Nephron (organoid): ENCODE measurements at regions not wholly inside any gene's neighbourhood (a gene's known extent, or its start where the extent isn't known, plus 50 kb on each side); places are given as distances from the start of the nearest gene placed in this dataset.

Experiments used
- H3K27ac Mint-ChIP-seq, 3 experiments: 2 replicates each; pipeline ENCODE4 v1.8.0; 2020; ENCODE audit warnings: mixed read lengths in 3 of 3, mild to moderate bottlenecking in 2 of 3, moderate library complexity in 1 of 3
- H3K27me3 Mint-ChIP-seq: 2 replicates; pipeline ENCODE4 v1.8.0; 2021; ENCODE audit warnings: low read depth, mild to moderate bottlenecking, moderate library complexity, mixed read lengths
- H3K36me3 Mint-ChIP-seq: 2 replicates; pipeline ENCODE4 v1.8.0; 2020; ENCODE audit warnings: low read depth, mixed read lengths
- H3K4me1 Mint-ChIP-seq: 2 replicates; pipeline ENCODE4 v1.8.0; 2020; ENCODE audit warnings: mixed read lengths
- H3K4me3 Mint-ChIP-seq, 3 experiments: 2 replicates each; pipeline ENCODE4 v1.8.0; 2020; ENCODE audit warnings: mild to moderate bottlenecking in 3 of 3, mixed read lengths in 3 of 3, moderate library complexity in 2 of 3
- H3K9me3 Mint-ChIP-seq: 2 replicates; pipeline ENCODE4 v1.8.0; 2020; ENCODE audit warnings: mixed read lengths
- TF ChIP-seq, protein P1 (sequence below), 3 experiments: fragments of 200-600 bp; sonication (generic); IDR thresholded peaks; one replicate each; pipeline ENCODE4 v1.5.0; 2021; ENCODE audit warnings: antibody characterized with exemption in 3 of 3; ENCODE audit not compliant: unreplicated experiment in 3 of 3

DNA sequence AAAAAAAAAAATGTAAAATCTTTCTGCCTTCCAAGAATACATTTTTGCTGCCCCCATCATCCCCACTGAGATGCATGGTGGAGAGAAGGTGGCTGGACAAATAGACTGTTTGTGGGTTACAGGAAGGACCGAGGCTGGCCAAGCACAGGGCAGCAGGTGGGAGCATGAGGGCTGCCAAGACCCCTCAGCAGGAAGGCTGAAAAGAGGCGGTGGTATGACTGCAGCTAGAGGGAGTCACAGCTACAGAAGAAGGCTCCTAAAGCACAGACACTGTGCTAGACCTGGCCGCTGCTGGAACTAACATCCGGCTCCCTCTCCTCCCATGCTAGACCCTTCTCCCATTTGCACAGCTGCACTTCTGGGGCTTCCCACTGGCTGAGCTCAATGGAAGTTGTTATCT is 289.6 kb downstream of the TCERG1L start:
- H3K27me3 Mint-ChIP-seq = peaks cover 53% of the 10 kb centered on the region
- TF ChIP-seq, protein P1, sequence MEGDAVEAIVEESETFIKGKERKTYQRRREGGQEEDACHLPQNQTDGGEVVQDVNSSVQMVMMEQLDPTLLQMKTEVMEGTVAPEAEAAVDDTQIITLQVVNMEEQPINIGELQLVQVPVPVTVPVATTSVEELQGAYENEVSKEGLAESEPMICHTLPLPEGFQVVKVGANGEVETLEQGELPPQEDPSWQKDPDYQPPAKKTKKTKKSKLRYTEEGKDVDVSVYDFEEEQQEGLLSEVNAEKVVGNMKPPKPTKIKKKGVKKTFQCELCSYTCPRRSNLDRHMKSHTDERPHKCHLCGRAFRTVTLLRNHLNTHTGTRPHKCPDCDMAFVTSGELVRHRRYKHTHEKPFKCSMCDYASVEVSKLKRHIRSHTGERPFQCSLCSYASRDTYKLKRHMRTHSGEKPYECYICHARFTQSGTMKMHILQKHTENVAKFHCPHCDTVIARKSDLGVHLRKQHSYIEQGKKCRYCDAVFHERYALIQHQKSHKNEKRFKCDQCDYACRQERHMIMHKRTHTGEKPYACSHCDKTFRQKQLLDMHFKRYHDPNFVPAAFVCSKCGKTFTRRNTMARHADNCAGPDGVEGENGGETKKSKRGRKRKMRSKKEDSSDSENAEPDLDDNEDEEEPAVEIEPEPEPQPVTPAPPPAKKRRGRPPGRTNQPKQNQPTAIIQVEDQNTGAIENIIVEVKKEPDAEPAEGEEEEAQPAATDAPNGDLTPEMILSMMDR (IDR thresholded peaks at IDR 0.05; ENCODE audit: unreplicated experiment in 3 of 3) = no peak
- H3K4me3 Mint-ChIP-seq = no peak overlapping the region
- H3K27ac Mint-ChIP-seq = no peak overlapping the region
- no peaks in the 10 kb centered on the region for H3K36me3 Mint-ChIP-seq
- H3K9me3 Mint-ChIP-seq = peaks cover 2% of the 10 kb centered on the region
- no peaks in the 10 kb centered on the region for H3K4me1 Mint-ChIP-seq

DNA sequence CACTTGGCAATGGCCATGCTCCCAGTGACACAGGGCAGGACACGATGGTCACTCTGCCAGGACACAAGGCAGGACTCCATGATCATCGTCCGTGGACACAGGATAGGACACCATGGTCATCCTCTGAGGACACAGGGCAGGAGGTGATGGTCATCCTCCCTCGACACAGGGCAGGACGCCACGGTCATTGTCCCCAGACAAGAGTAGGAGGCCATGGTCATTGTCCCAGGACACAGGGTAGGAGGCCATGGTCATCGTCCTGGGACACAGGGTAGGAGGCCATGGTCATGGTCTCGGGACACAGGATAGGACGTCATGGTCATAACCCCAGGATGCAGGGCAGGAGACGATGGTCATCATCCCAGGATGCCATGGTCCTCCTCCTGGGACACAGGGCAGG is 289.2 kb downstream of the TCERG1L start:
- Mint-ChIP-seq H3K27me3 (peaks cover 51% of the 10 kb centered on the region), H3K4me3 (no peak overlapping the region), H3K36me3 (no peaks in the 10 kb centered on the region), H3K9me3 (peaks cover 2% of the 10 kb centered on the region), H3K27ac (no peak overlapping the region), H3K4me1 (no peaks in the 10 kb centered on the region)
- TF ChIP-seq, protein P1 (IDR thresholded peaks at IDR 0.05; ENCODE audit: unreplicated experiment in 3 of 3) = no peak

DNA sequence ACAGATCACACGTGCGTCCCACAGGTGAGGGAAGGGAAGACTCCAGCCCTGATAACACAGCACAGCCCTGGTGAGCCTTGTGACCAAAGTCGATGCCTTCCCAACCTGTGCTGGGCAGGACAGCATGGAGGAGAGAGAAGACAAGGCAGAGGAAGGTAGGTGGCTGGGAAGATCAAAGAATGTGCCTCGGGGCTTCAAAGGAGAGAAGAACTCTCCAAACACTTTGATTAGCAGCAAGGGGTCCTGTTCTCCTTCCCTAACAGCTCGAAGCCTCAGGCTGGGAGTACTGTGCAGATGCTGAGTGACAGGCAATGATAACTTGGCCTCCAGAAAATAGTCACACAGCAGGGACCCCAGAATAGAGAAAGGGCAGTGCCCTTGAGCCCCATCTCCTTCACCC is 288.5 kb downstream of the TCERG1L start:
- H3K9me3 Mint-ChIP-seq = peaks cover 2% of the 10 kb centered on the region
- H3K27me3 Mint-ChIP-seq = peaks cover 53% of the 10 kb centered on the region
- no peak overlapping the region for H3K4me3 Mint-ChIP-seq
- no peaks in the 10 kb centered on the region for H3K4me1 Mint-ChIP-seq
- no peaks in the 10 kb centered on the region for H3K36me3 Mint-ChIP-seq
- TF ChIP-seq, protein P1 (IDR thresholded peaks at IDR 0.05; ENCODE audit: unreplicated experiment in 3 of 3) = no peak
- no peak overlapping the region for H3K27ac Mint-ChIP-seq

DNA sequence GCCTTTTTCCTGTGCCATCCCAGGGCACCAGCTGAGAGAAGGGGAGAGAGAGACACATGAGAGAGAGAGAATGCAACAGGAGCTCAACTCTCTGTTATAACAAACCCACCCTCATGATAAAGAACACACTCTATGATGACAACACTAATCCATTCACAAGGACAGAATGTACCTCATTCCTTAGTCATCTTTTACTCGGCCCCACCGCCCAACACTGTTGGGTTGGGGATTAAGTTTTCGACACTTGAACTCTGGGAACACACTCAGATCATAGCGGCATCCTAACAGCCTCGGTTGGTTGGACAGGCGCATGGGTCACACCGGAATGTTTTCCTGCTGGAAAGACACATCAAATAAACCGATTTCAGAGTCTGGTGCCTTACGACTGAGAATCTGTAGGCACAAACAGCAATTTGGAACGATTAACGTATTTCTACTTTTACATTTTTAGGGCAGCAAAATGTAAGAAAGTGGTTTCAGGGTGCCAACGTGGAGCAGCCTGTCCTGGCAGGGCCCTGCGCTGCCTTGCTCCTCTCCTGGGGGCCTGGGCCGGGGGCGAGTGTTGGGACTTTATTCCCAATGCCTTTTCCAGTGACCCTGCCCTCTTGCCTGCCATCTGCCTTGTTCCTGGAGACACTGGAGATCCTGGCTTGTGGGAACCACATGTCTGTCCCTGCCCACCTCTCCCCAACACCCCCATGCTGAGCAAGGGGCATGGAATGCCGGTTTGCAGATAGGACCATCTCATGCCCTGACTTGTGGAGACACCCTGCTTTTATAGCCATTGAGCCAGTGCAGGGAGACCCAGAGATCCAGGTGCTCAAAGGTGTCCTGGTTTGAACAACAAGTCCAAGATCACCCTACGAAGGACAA is 287.0 kb downstream of the TCERG1L start:
- peaks cover 43% of the 10 kb centered on the region for H3K27me3 Mint-ChIP-seq
- no peak overlapping the region for H3K27ac Mint-ChIP-seq
- no peaks in the 10 kb centered on the region for H3K4me1 Mint-ChIP-seq
- TF ChIP-seq, protein P1 (IDR thresholded peaks at IDR 0.05; ENCODE audit: unreplicated experiment in 3 of 3) = no peak
- H3K4me3 Mint-ChIP-seq = no peak overlapping the region
- peaks cover 2% of the 10 kb centered on the region for H3K9me3 Mint-ChIP-seq
- no peaks in the 10 kb centered on the region for H3K36me3 Mint-ChIP-seq

DNA sequence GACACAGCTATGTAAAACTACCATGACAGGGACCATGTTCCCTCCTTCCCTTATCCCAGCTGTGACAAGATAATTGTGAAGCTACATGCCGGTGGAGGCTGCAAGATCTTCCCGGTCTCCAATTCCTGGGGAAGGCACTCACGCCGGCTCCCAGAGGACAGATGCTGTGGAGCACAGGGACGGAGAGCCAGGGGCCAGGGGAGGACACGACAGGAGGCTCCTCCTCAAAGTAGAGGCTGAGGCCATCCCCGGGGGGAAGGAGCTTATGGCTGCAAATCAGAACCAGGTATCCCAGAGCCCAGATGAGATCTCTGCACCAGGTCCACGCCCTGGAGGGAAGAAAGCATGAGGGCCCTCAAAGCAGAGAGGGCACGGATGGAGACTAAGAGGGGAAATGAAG is 286.2 kb downstream of the TCERG1L start:
- Mint-ChIP-seq H3K9me3 (peaks cover 2% of the 10 kb centered on the region), H3K36me3 (no peaks in the 10 kb centered on the region), H3K27ac (no peak overlapping the region), H3K4me1 (no peaks in the 10 kb centered on the region), H3K27me3 (peaks cover 44% of the 10 kb centered on the region), H3K4me3 (no peak overlapping the region)
- TF ChIP-seq, protein P1 (IDR thresholded peaks at IDR 0.05; ENCODE audit: unreplicated experiment in 3 of 3) = no peak

DNA sequence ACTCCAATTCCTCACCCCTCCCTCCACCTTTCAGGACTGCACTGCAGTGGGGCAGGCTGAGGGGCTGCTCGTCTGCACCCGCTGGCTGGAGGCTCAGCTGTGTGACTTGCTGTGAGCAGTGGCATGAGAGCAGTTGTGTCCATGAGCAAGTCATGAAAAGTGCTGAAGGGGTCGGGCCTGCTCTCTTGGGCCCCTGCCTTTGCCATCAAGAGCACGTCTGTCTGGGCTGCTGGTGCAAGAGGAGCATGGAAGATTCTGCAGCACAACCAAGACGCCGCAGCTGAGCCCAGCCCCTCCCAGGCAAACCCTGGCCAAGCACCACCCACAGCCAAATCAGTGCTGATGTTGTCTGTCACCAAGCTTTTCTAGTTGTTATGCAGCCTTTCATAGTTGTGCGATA is 284.3 kb downstream of the TCERG1L start:
- TF ChIP-seq, protein P1 (IDR thresholded peaks at IDR 0.05; ENCODE audit: unreplicated experiment in 3 of 3) = no peak
- no peak overlapping the region for H3K27ac Mint-ChIP-seq
- H3K4me1 Mint-ChIP-seq = no peaks in the 10 kb centered on the region
- peaks cover 2% of the 10 kb centered on the region for H3K9me3 Mint-ChIP-seq
- H3K4me3 Mint-ChIP-seq = no peak overlapping the region
- peaks cover 41% of the 10 kb centered on the region for H3K27me3 Mint-ChIP-seq
- no peaks in the 10 kb centered on the region for H3K36me3 Mint-ChIP-seq
